ENCODE measurements at regions not wholly inside any gene's neighbourhood (a gene's known extent, or its start where the extent isn't known, plus 50 kb on each side); places are given as distances from the start of the nearest gene placed in this dataset.

- intact Hi-C loops (cut with DNase I; ENCODE audit: low total_unique reads) = no loop called here
- Histone ChIP-seq H3K27me3 (no peaks in the 10 kb centered on the region), H3K27ac (no peak overlapping the region), H3K36me3 (no peaks in the 10 kb centered on the region), H3K9me3 (no peaks in the 10 kb centered on the region), H3K4me1 (no peaks in the 10 kb centered on the region), H3K4me3 (no peak overlapping the region)
- DNase-seq = no peak
- no peak for TF ChIP-seq CTCF (IDR thresholded peaks at IDR 0.05)
- TF ChIP-seq EP300 (IDR thresholded peaks at IDR 0.05; ENCODE audit: low read depth) = no peak
- in situ Hi-C loops (cut with MboI; ENCODE audit: low pct_ligation_motif_present in 1 of 4, low pct_unique_long_range_greater_than_20kb in 1 of 4, low sequenced_read_pairs in 3 of 4) = no loop called here
- WGBS, 2 donors (ENCODE audit: low coverage in 1 of 2) = 61 to 67% methylated on average over 3 to 5 of the region's 5 CpGs
Measured at GRCh38 chr11:112632866-112633505, 328.2 kb upstream of the NCAM1 start.

- 65 to 68% methylated on average over 6 of the region's 6 CpGs for WGBS, 2 donors (ENCODE audit: low coverage in 1 of 2)
- no peak for TF ChIP-seq POLR2A (IDR thresholded peaks at IDR 0.05)
- no peak for TF ChIP-seq EP300 (IDR thresholded peaks at IDR 0.05; ENCODE audit: low read depth)
- TF ChIP-seq CTCF (IDR thresholded peaks at IDR 0.05) = no peak
- TF ChIP-seq POLR2AphosphoS5 (IDR thresholded peaks at IDR 0.05) = no peak
- Histone ChIP-seq H3K4me3 (no peak overlapping the region), H3K27ac (no peak overlapping the region), H3K9me3 (peaks cover 7 to 10% of the 10 kb centered on the region in 2 donors), H3K27me3 (no peaks in the 10 kb centered on the region), H3K4me1 (no peaks in the 10 kb centered on the region), H3K36me3 (no peaks in the 10 kb centered on the region)
- no peak for DNase-seq
- intact Hi-C loops (cut with DNase I; ENCODE audit: low total_unique reads) = no loop called here
- in situ Hi-C loops (cut with MboI; ENCODE audit: low pct_ligation_motif_present in 1 of 4, low pct_unique_long_range_greater_than_20kb in 1 of 4, low sequenced_read_pairs in 3 of 4) = no loop called here
Measured at GRCh38 chr11:112634551-112634950, 326.7 kb upstream of the NCAM1 start.

- intact Hi-C loops (cut with DNase I; ENCODE audit: low total_unique reads) = no loop called here
- WGBS, 2 donors (ENCODE audit: low coverage in 1 of 2) = 52 to 58% methylated on average over 4 to 8 of the region's 8 CpGs
- H3K4me1 ChIP-seq = no peaks in the 10 kb centered on the region
- no peak overlapping the region for H3K27ac ChIP-seq
- H3K4me3 ChIP-seq = no peak overlapping the region
- no peaks in the 10 kb centered on the region for H3K36me3 ChIP-seq
- no peak for TF ChIP-seq POLR2AphosphoS5 (IDR thresholded peaks at IDR 0.05)
- no peak for TF ChIP-seq POLR2A (IDR thresholded peaks at IDR 0.05)
- no peak for TF ChIP-seq EP300 (IDR thresholded peaks at IDR 0.05; ENCODE audit: low read depth)
- TF ChIP-seq CTCF (IDR thresholded peaks at IDR 0.05) = no peak
- DNase-seq = no peak
- in situ Hi-C loops (cut with MboI; ENCODE audit: low pct_ligation_motif_present in 1 of 4, low pct_unique_long_range_greater_than_20kb in 1 of 4, low sequenced_read_pairs in 3 of 4) = no loop called here
- H3K27me3 ChIP-seq = no peaks in the 10 kb centered on the region
- peaks cover 11 to 16% of the 10 kb centered on the region in 2 donors for H3K9me3 ChIP-seq
Measured at GRCh38 chr11:112634995-112635737, 326.1 kb upstream of the NCAM1 start.

GRCh38 chr11:112637076-112637475, 324.1 kb upstream of the NCAM1 start:
- no peaks in the 10 kb centered on the region for H3K36me3 ChIP-seq
- H3K27me3 ChIP-seq = no peaks in the 10 kb centered on the region
- in situ Hi-C loops (cut with MboI; ENCODE audit: low pct_ligation_motif_present in 1 of 4, low pct_unique_long_range_greater_than_20kb in 1 of 4, low sequenced_read_pairs in 3 of 4) (no loop called here), intact Hi-C loops (cut with DNase I; ENCODE audit: low total_unique reads) (no loop called here)
- H3K4me3 ChIP-seq = no peak overlapping the region
- DNase-seq = no peak
- no peaks in the 10 kb centered on the region for H3K4me1 ChIP-seq
- peaks cover 11 to 16% of the 10 kb centered on the region in 2 donors for H3K9me3 ChIP-seq
- H3K27ac ChIP-seq = no peak overlapping the region
- TF ChIP-seq POLR2AphosphoS5 (IDR thresholded peaks at IDR 0.05) = no peak
- TF ChIP-seq EP300 (IDR thresholded peaks at IDR 0.05; ENCODE audit: low read depth) = no peak
- TF ChIP-seq CTCF (IDR thresholded peaks at IDR 0.05) = no peak
- no peak for TF ChIP-seq POLR2A (IDR thresholded peaks at IDR 0.05)
- WGBS, 2 donors (ENCODE audit: low coverage in 1 of 2) = 74 to 100% methylated on average over 1 to 2 of the region's 2 CpGs

Data from transverse colon (tissue), 4 donors.